ENCODE measurements at regions not wholly inside any gene's neighbourhood (a gene's known extent, or its start where the extent isn't known, plus 50 kb on each side); places are given as distances from the start of the nearest gene placed in this dataset.

DNA sequence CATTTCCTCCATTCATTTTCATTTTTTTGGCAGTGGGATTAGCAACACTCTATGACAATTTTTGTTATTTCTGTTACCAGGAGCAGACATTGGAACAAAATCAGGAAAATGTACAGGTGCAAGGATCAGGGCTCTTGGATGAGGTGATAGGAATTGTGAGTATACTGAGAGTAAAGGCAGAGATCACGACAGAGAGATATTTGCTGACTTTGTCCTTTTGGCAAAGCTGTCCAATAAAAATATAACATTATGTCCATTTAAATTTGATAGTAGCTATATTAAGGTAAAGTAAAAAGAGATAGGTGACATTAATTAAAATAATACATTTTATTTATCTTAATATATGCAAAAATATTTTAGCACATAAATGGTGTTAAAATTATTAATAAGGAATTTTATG, 373.1 kb upstream of the GNPDA2 start:
- no peak for DNase-seq (ENCODE audit: low read depth in 2 of 2)

DNA sequence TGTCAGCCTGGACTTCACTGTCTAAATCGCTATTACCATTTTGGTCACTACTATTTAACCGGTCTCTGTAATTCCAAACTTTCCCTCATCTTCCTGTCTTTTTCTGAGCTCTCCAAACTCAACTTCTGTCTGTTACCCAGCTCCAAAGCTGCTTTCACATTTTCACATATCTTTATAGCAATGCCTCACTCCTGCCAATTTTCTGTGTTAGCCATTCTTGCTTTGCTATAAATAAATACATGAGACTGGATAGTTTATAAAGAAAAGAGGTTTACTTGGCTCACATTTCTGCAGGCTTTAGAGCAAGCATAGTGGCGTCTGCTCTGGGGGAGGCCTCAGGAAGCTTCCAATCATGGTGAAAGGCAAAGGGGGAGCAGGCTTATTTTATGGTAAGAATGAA, 368.3 kb upstream of the GNPDA2 start:
- DNase-seq (ENCODE audit: low read depth in 2 of 2): no peak

DNA sequence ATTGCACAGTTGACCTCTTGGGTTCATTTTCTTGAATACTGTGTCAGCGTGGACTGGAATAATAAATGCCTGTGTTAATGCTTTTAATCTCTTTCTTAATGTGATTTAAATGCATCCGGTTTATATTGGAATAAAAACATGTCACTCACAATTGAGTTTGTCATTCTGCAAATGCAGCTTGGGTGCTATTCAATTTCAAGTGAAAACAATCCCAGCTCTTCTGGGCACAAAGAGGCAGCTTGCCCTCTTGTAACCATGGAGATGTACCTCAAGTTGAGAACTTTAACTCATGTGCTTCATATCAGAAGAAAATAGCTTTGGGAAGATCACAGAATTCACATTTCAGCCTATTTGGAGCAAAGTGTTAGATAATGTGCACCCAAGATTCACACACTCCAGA, 355.7 kb upstream of the GNPDA2 start:
- no peak for DNase-seq (ENCODE audit: low read depth in 2 of 2)

GRCh38 chr4:45079616-45080015, 353.3 kb upstream of the GNPDA2 start:
- DNase-seq (ENCODE audit: low read depth in 2 of 2): no peak

GRCh38 chr4:45078201-45078600, 351.8 kb upstream of the GNPDA2 start:
- no peak for DNase-seq (ENCODE audit: low read depth in 2 of 2)

GRCh38 chr4:45072981-45073380, 346.6 kb upstream of the GNPDA2 start:
- no peak for DNase-seq (ENCODE audit: low read depth in 2 of 2)

GRCh38 chr4:45064741-45065140, 338.4 kb upstream of the GNPDA2 start:
- DNase-seq (ENCODE audit: low read depth in 2 of 2): no peak

GRCh38 chr4:45063696-45064095, 337.3 kb upstream of the GNPDA2 start:
- DNase-seq (ENCODE audit: low read depth in 2 of 2): no peak

- DNase-seq (ENCODE audit: low read depth in 2 of 2): no peak
Observed at GRCh38 chr4:45062935-45063545, 336.7 kb upstream of the GNPDA2 start.

- DNase-seq (ENCODE audit: low read depth in 2 of 2): no peak
Observed at GRCh38 chr4:45043911-45044310, 317.6 kb upstream of the GNPDA2 start.

GRCh38 chr4:45036677-45037076, 310.3 kb upstream of the GNPDA2 start:
- no peak for DNase-seq (ENCODE audit: low read depth in 2 of 2)

DNA sequence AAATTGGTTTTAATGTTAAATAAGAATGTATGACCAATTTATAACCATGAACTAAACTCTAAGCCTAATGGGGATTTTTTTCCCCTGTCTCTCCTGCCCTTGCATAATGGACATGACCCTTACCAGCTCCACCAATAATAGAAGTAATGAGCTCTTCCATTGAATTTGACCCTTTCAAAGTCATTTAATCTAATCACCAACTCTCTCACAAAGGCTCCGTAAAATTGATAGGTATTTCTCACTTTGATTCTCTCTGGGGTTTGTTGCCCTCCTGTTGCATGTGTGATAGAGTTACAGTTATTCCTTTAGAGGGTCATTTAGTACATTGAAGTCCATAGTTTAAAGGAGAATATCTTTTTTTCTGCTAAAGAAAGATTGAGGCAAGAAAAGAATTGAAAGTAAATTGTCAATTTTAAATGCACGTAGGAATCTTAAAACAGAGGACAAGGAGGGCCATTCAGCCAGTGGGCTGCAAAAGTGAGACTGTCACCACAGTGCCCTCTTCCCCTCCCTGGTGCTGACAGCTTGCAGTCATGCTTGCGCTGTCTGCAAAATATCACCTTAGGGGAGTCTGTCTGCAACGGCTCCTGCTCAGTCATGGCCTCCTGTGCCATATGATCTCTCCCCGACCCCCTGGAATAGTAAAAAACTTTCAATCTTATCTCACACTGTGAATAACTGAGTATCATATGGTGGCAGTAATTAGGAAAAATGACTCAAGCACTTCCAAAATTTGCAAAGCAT, 307.5 kb upstream of the GNPDA2 start:
- DNase-seq (ENCODE audit: low read depth in 2 of 2): no peak

DNA sequence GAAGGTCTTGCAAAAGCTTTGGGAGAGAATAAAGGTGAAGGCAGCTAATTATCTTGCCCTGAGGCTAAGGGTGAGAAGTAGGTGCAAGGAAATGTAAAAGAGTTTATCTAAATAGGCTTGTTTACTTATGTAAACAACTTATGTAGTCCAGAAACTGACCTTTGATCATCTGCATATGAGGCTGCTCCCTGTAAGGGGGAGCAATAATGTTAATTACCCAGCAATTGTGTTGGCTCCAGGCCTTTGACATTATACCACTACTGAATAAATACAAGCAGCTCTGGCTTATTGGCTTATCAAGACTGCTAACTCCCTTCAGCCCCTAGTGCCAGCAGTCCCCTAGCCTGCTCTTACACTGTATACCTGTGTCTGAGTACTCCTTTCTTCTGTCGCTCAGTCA, 303.7 kb upstream of the GNPDA2 start:
- no peak for DNase-seq (ENCODE audit: low read depth in 2 of 2)

DNA sequence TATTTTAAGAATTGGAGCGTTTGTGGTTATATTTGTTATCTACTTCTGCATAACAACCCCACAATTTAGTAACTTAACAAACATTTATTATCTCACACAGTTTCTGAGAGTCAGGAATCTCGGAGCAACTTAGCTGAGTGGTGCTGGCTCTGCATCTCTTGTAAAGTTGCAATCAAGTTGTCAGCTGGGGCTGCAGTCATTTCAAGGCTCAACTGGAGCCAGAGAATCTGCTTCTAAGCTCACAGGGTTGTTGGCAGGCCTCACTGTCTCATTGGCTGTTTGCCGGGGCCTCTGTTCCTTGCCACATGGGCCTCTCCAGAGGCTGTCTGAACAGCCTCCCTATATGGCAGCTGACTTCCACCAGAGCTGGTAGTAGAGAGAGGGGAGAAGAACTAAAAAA, 281.2 kb upstream of the GNPDA2 start:
- no peak for DNase-seq (ENCODE audit: low read depth in 2 of 2)

DNA sequence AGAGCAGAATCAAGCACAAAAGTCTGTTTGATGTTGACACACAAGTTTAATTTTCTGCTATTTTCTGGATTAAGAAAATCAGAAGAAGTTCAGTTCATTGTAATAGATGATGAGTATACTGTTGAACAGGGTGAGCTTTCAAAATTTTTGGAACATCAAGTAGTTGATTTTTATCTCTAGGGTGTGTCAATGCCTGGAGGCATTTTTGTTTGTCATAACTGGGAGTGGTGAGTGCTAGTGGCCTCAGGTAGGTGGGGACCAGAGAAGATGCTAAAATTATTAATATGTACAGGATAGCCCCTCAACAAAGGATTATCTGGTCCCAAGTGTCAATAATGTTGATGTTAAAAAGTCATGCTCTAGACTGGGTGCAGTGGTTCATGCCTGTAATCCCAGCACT, 279.7 kb upstream of the GNPDA2 start:
- DNase-seq (ENCODE audit: low read depth in 2 of 2): no peak

GRCh38 chr4:45004847-45005565, 278.6 kb upstream of the GNPDA2 start:
- DNase-seq (ENCODE audit: low read depth in 2 of 2): no peak

DNA sequence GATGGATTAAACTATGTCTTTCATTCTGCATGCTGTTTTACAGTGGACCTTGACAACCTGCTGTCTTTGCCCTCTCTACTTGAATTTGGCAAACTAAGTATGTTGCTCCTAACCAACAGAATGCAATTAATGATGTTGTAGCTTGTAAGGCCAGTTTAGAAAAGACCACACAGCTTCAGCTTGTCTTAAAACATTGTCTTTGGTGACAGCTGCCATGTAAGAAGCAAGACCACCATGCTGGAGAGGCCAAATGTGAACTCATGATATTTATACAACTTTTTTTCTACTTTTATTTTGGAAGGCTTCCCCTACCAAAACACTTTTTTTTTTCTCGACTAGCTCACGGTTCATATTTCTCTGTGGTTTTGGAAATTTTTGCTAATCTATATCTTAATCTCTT, 278.0 kb upstream of the GNPDA2 start:
- no peak for DNase-seq (ENCODE audit: low read depth in 2 of 2)

GRCh38 chr4:44996276-44996845, 270.0 kb upstream of the GNPDA2 start:
- DNase-seq (ENCODE audit: low read depth in 2 of 2): no peak

GRCh38 chr4:44988011-44988410, 261.7 kb upstream of the GNPDA2 start:
- no peak for DNase-seq (ENCODE audit: low read depth in 2 of 2)

- no peak for DNase-seq (ENCODE audit: low read depth in 2 of 2)
Observed at GRCh38 chr4:44985938-44986337, 259.6 kb upstream of the GNPDA2 start.

DNA sequence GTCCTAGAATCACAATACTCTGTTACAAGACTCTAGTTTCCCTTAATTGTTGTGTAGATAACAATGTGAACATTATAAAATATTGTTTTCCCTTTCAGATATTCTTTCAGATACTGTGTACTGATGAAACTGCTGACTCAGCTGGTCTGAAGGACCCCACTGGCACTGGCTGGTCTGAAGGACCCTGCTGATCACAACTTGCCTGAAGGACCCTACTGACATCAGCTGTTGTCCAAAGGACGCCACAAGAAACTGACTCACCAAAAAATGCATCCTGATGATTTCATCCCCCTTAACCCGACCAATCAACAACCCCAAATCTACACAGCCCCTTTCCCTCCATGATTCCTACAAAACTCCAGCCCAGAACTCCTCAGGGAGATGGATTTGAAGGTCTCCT, 258.8 kb upstream of the GNPDA2 start:
- no peak for DNase-seq (ENCODE audit: low read depth in 2 of 2)

DNA sequence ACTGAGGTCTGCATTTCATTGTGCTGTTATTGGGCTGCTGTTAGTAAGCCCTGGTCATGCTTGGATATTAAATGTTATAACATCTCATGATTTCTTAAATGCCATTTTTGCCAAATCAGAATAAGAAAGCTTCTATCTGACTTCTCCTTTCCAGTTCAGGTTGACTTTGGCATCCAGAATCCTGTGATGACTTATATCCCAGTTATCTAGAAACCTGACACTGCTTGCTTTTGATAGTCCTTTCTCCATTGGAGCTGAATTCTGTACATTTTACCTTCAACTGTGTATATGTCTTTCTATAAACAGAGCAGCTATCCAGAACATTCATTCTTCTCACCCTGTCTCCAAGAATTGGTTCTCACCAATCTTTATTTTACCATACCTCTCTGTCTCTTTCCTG, 257.7 kb upstream of the GNPDA2 start:
- no peak for DNase-seq (ENCODE audit: low read depth in 2 of 2)

GRCh38 chr4:44983083-44983482, 256.7 kb upstream of the GNPDA2 start:
- no peak for DNase-seq (ENCODE audit: low read depth in 2 of 2)
